NCI-H526 (cell line): ENCODE measurements at regions not wholly inside any gene's neighbourhood (a gene's known extent, or its start where the extent isn't known, plus 50 kb on each side); places are given as distances from the start of the nearest gene placed in this dataset.
"Not testable (repeated sequence)": the region's sequence is repeated elsewhere in the genome, so short reads cannot be mapped to it uniquely, and the experiment has no call there.

ENCODE experiments used
- DNase-seq, 2 experiments: peaks; one replicate each; lab custom pipeline; 2025; lab: John Stamatoyannopoulos, UW

GRCh38 chr12:105482951-105483350 lies 152.5 kb downstream of the C12orf75 start:
- DNase-seq: no peak

- DNase-seq: no peak
These were observed 153.2 kb downstream of the C12orf75 start for GRCh38 chr12:105483691-105484090.

DNA sequence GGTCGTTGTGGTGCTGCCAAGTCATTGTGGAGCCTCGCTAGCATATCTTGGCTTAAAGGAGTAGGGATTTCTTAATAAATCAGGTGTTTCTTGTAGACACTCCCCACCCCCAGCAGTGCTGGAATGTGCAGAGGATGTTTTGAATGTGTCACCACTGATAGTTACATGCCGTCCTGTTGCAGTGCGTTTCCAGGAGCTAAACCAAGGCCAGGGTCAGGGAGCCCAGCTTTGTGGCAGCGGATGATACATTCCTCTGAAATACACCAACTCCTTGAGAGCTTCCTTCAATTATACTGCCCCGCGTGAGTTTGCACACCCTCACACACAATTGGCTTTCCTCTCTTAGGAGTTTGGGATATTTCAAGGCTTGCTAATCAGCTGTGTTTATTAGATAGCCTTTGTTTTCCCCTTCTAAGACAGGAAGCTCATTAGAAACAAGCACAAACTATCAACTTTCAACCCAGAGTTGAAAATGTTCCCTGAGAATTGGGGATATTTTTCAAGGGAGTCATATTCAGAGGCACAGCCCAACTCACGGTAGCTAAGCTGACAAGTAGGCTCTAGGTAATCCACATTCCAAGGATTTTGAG lies 154.9 kb downstream of the C12orf75 start:
- no peak for DNase-seq

DNA sequence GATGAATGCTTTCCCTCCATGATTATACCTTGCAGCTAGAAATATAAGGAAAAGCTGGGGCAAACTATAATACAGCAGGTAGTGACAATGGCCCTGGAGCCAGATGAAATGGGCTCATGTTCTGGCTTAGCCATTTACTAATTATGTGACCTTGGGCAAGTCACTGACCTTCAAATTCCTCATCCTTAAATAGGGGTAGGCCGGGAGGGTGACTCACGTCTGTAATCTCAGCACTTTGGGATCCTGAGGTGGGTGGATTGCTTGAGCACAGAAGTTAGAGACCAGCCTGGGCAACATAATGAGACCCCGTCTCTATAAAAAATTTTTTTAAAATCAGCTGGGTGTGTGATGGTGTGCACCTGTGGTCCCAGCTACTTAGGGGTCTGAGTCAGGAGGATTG lies 155.4 kb downstream of the C12orf75 start:
- no peak for DNase-seq

- no peak for DNase-seq
These were observed 157.5 kb downstream of the C12orf75 start for GRCh38 chr12:105487963-105488362.

DNA sequence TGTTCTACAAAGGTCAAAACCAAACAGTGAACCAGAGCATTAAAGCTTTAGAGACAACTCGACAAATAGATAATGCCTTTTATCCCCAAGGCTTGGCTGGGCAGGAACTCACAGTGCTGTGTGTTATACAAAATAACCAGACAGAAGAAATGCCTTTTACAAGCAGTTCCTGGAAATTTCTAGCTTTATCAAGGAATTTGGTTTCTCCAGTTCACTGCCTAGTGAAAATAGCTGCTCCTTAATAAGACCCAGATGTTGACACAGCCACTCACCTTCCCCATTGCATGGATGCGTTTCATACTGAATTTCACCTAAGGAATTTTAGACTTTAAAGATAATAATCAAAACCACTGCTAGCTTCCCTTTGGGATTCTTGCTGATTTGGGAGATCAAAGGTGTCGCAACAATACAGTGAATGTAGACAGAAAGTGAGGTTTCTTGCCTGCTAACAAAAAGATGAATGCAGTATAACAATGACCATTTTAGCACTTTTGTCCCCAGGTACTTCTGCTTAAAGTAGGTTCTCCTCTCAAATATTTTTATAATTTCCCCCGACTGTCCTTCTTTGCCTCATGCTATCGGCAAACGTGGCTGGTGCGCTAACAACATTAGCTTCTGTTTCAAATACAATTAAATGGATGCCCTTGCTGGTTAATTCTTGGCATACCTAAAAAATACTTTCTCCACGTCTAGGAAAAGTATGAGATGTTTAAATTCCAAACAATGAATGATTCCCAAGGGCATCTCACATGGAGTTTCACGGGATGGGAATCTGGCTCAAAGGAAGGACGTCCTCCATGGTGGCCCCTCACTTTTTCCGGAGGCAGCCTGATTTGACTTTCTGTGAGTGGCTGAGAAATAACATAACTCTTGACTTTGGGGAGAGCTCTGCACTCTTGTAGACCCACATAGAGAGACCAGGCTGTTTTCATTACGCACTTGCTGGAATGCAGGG lies 162.4 kb downstream of the C12orf75 start:
- no peak for DNase-seq

- DNase-seq: no peak
These were observed 168.7 kb downstream of the C12orf75 start for GRCh38 chr12:105499205-105499604.

DNA sequence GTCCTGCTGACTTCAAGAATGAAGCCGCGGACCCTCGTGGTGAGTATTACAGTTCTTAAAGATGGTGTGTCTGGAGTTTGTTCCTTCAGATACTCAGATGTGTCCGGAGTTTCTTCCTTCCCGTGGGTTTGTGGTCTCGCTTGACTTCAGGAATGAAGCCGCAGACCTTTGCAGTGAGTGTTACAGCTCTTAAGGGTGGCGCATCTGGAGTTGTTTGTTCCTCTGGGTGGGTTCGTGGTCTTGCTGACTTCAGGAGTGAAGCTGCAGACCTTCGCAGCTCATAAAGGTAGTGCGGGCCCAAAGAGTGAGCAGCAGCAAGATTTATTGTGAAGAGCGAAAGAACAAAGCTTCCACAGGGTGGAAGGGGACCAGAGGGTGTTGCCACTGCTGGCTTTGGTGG lies 170.2 kb downstream of the C12orf75 start:
- not testable (repeated sequence) for DNase-seq

- no peak for DNase-seq
These were observed 172.0 kb downstream of the C12orf75 start for GRCh38 chr12:105502426-105502930.

- no peak for DNase-seq
These were observed 173.1 kb downstream of the C12orf75 start for GRCh38 chr12:105503619-105504018.

DNA sequence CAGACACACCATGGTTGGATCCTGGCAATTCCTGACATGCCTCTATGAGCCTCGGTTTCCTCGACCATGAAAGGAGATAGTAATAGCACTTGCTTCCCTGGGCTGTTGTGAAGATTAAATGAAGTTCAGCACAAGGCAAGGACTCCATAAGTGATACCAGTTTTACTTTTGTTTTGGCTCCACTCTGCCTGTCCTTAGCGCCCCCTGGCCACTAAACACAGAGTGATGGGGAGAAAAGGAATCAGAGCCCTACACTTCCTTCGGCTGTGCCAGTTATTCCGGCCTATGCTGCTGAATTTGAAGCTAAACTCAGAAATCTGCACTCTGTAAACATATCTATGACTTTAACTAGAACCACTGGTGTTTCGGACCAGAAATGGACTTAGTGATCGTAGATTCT lies 173.8 kb downstream of the C12orf75 start:
- no peak for DNase-seq

DNA sequence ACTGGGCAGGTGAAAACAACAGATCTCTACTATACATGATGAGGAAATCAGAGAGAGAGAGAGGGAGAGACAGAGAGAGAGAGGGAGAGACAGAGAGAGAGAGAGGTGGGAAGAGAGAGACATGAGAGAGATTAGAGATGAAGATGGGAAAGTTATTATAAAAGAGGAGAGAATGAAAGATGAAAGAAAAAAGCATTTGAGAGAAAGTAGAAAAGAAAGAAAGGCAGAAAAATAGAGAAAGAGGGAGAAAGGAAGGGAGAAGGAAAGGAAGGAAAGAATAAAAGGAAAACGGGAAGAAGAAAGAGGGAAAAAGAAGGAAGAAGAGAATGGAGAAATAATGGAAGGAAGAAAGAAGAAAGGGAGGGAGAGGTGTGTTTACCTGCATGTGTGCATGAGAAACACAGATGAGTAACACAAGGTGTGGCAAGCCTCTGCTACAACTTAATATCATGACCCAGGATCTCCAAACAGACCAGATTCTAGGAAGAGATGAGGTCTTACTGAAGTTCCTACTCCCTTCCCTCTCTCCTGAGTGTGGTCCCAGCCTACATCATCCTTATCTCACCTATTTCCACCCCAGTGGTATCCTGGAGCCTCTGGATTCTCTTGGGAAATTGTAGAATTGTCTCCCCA lies 176.3 kb downstream of the C12orf75 start:
- DNase-seq: no peak

GRCh38 chr12:105507311-105508038 lies 177.0 kb downstream of the C12orf75 start:
- no peak for DNase-seq

DNA sequence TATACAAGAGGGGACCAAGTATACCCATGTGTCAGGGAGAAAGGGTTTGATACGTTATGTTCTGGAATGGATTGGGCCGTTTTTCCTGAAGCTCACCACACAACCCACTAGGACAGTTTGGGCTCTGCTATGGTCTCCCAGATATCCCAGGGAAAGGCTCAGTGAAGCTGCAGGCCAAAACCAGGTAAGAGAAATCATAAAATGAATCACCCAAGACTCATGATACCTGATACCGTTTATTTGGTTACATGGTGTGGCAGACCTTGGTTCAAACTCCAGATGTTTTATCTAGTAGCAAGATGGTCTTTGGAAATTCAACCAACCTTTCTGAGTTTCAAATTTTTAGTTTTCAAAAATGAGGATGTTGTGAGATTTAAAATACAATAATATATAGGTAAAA lies 177.6 kb downstream of the C12orf75 start:
- DNase-seq: no peak

DNA sequence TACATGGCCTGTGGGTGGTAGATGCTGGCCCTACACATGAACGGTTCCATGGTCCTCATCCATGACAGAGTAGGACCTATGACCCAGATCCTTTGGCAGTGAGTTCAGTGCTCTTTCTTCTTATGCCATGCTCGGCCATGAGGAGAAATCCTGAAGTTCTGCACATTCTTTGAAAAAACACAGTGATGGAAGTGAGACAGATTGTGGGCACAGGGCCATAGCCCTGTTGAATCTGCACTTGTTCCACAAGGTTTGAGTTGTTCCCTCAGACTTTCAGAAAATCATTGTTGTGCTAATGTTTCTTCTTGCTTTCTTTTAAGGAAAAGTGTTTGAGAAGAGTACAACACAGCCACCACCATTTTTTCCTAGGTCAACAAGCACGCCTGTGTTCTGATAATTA lies 180.0 kb downstream of the C12orf75 start:
- no peak for DNase-seq

- not testable (repeated sequence) for DNase-seq
These were observed 182.4 kb downstream of the C12orf75 start for GRCh38 chr12:105512861-105513260.

DNA sequence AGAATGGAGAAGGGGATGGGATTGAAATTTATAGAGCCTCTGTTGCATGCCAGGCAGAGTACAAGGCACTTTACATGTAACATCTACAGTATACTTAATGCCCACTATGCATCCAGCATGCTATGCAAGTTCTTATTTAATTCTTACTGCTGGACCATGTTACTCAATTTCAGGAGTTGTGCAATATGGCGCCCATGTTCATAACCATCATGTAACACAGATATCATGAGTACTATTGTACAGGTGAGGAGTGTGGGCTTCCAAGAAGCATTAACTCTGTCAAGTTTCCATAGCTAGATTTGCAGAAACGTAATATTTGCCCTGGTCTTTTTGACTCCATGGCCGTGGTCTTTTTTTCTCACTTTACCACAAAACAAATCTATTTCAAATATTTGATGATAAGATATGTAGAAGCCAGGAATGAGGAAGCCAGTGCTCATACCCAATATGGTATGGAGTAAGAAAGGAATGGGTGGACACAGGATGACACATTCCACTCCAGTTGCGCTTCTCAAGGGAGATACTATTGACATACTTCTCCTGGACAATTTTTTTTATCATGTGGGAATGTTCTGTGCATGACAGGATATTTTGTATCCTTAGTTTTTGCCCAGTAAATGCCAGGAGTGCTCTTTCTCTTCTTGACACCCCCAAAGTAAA lies 191.8 kb downstream of the C12orf75 start:
- DNase-seq: no peak

- no peak for DNase-seq
These were observed 192.9 kb downstream of the C12orf75 start for GRCh38 chr12:105523164-105524057.

DNA sequence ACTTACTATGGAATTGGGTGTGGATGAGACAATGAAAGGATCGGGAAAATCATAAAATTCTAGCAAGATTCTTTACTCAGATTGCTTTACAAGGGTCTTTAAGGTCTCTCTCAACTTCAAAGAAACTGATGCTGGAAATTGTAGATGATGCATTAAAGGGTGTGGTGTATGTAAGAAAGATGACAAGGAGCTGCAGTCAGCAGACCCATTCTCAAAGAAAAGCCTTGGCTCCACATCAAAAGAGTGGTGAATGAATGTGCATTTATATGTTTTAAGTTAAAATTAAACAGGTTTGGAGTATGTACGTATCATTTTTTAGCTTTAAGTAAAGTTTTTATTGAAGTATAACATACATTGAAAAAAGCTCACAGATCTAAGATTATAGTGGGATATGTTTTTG lies 194.5 kb downstream of the C12orf75 start:
- DNase-seq: no peak

DNA sequence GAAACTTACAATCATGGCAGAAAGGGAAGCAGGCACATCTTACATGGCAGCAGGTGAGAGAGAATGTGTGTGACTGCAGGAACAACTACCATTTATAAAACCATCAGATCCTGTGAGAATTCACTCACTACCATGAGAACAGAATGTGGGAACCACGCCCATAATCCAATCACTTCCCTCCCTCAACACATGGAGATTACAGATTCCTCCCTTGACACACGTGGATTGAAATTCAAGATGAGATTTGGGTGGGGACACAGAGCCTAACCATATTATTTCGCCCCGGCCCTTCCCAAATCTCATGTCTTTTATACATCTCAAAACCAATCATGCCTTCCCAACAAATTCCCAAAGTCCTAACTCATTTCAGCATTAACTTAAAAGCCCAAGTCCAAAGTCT lies 203.6 kb downstream of the C12orf75 start:
- no peak for DNase-seq
